SK-N-SH (cell line): ENCODE measurements at regions not wholly inside any gene's neighbourhood (a gene's known extent, or its start where the extent isn't known, plus 50 kb on each side); places are given as distances from the start of the nearest gene placed in this dataset.

Experiments used
- CTCF ChIA-PET: fragments of 300-600, 350-600 bp; formaldehyde crosslinking; extraction: SDS; loops from one replicate; lab custom pipeline; 2021; lab: Yijun Ruan, JAX
- POLR2A ChIA-PET: fragments of 350-600 bp; sonication (Branson Sonifier 250); formaldehyde crosslinking; extraction: SDS; loops from one replicate; lab custom pipeline; 2020; ENCODE audit warnings: antibody characterized with exemption, inconsistent platforms; lab: Yijun Ruan, JAX
- DNase-seq: peaks from one replicate; pipeline ENCODE4 v3.0.0; 2012
- H2AFZ ChIP-seq: fragments of 200-600 bp; sonication (generic); 2 replicates; pipeline ENCODE4 v1.8.1; 2016; ENCODE audit warnings: antibody characterized with exemption, mild to moderate bottlenecking, low read depth
- H3F3A ChIP-seq: fragments of 200-600 bp; sonication (generic); replicated peaks from 2 replicates; pipeline ENCODE3; 2016; ENCODE audit warnings: antibody characterized with exemption, mild to moderate bottlenecking; ENCODE audit not compliant: insufficient read depth
- H3K27ac ChIP-seq, 2 experiments: fragments of 200-500 bp in 1 of 2; fragments of 200-600 bp in 1 of 2; sonication (Bioruptor generic) in 1 of 2; sonication (generic), shearing (Covaris generic) in 1 of 2; 2 replicates each; pipeline versions ENCODE4 v1.5.1 to v1.6.1; 2014 to 2016; ENCODE audit warnings: low read depth in 2 of 2, inconsistent platforms in 1 of 2, low read length in 1 of 2, mild to moderate bottlenecking in 1 of 2, mixed read lengths in 1 of 2
- H3K27me3 ChIP-seq: fragments of 200-600 bp; sonication (generic), shearing (Covaris generic); 2 replicates; pipeline ENCODE4 v1.6.1; 2016; ENCODE audit warnings: mixed run types; ENCODE audit not compliant: insufficient read depth
- H3K36me3 ChIP-seq, 2 experiments: fragments of 200-500 bp in 1 of 2; fragments of 200-600 bp in 1 of 2; sonication (Bioruptor generic) in 1 of 2; sonication (generic) in 1 of 2; replicated peaks in 1 of 2; 2 replicates each; pipeline versions ENCODE3 to v1.5.1; 2014 to 2016; ENCODE audit warnings: low read length in 1 of 2, mild to moderate bottlenecking in 1 of 2; ENCODE audit not compliant: insufficient read depth in 2 of 2, control insufficient read depth in 1 of 2
- H3K4me1 ChIP-seq, 2 experiments: fragments of 200-500 bp in 1 of 2; fragments of 200-600 bp in 1 of 2; sonication (Bioruptor generic) in 1 of 2; sonication (generic), shearing (Covaris generic) in 1 of 2; 2 replicates each; pipeline versions ENCODE4 v1.5.1 to v1.6.1; 2014 to 2016; ENCODE audit warnings: low read depth in 1 of 2, low read length in 1 of 2, mixed run types in 1 of 2; ENCODE audit not compliant: insufficient read depth in 2 of 2, control insufficient read depth in 1 of 2
- H3K4me2 ChIP-seq: fragments of 200-600 bp; sonication (generic), shearing (Covaris generic); 2 replicates; pipeline ENCODE4 v1.6.1; 2017; ENCODE audit warnings: mixed run types
- H3K4me3 ChIP-seq, 2 experiments: fragments of 200-500 bp in 1 of 2; fragments of 200-600 bp in 1 of 2; sonication (Bioruptor generic) in 1 of 2; sonication (generic), shearing (Covaris generic) in 1 of 2; 2 replicates each; pipeline versions ENCODE4 v1.5.1 to v1.8.1; 2014 to 2016; ENCODE audit warnings: low read depth in 2 of 2, inconsistent platforms in 1 of 2, low read length in 1 of 2, mild to moderate bottlenecking in 1 of 2, mixed read lengths in 1 of 2, moderate library complexity in 1 of 2
- H3K79me2 ChIP-seq: fragments of 200-600 bp; sonication (generic); 2 replicates; pipeline ENCODE4 v1.8.1; 2017; ENCODE audit warnings: mild to moderate bottlenecking; ENCODE audit not compliant: insufficient read depth
- H3K9ac ChIP-seq: fragments of 200-600 bp; sonication (generic); 2 replicates; pipeline ENCODE4 v1.6.1; 2017; ENCODE audit warnings: mixed run types
- H3K9me2 ChIP-seq: fragments of 200-600 bp; sonication (generic); 2 replicates; pipeline ENCODE4 v1.6.1; 2017; ENCODE audit warnings: mixed run types
- H3K9me3 ChIP-seq: fragments of 200-600 bp; sonication (generic); 2 replicates; pipeline ENCODE4 v1.6.1; 2017; ENCODE audit warnings: mixed run types, mild to moderate bottlenecking, moderate library complexity
- H4K20me1 ChIP-seq: fragments of 200-600 bp; sonication (generic); 2 replicates; pipeline ENCODE4 v1.6.1; 2017; ENCODE audit warnings: mild to moderate bottlenecking, mixed run types; ENCODE audit not compliant: insufficient read depth
- CTCF ChIP-seq: fragments of 200-600 bp; sonication (generic); IDR thresholded peaks from 2 replicates; pipeline ENCODE4 v1.6.1; 2017; ENCODE audit warnings: antibody characterized with exemption, mild to moderate bottlenecking, moderate library complexity
- GABPA ChIP-seq: IDR thresholded peaks from 2 replicates; pipeline ENCODE4 v1.4.0; 2012; ENCODE audit warnings: low read depth, mild to moderate bottlenecking
- JUND ChIP-seq: IDR thresholded peaks from 2 replicates; pipeline ENCODE4 v1.4.0; 2012
- MXI1 ChIP-seq: IDR thresholded peaks from 2 replicates; pipeline ENCODE4 v1.6.1; 2012; ENCODE audit warnings: mild to moderate bottlenecking, low read depth, low read length, improper control_type of control experiment
- PBX3 ChIP-seq: IDR thresholded peaks from 2 replicates; pipeline ENCODE4; 2012
- RAD21 ChIP-seq: IDR thresholded peaks from 2 replicates; pipeline ENCODE4 v1.6.1; 2012; ENCODE audit warnings: mild to moderate bottlenecking, low read length
- RFX5 ChIP-seq: IDR thresholded peaks from 2 replicates; pipeline ENCODE4 v1.6.1; 2012; ENCODE audit warnings: mild to moderate bottlenecking, improper control_type of control experiment, low read length
- USF1 ChIP-seq: IDR thresholded peaks from 2 replicates; pipeline ENCODE4 v1.4.0; 2012; ENCODE audit warnings: low read depth, borderline replicate concordance
- YY1 ChIP-seq: IDR thresholded peaks from 2 replicates; pipeline ENCODE4 v1.4.0; 2012; ENCODE audit warnings: low read depth, mild to moderate bottlenecking
- ZBTB33 ChIP-seq: IDR thresholded peaks from 2 replicates; pipeline ENCODE4 v1.4.0; 2012; ENCODE audit warnings: low read depth, borderline replicate concordance
- WGBS: methylation state at CpG from one replicate; pipeline ENCODE4 v1.1.6; 2017; ENCODE audit warnings: low lambda C conversion rate; 5-methylcytosine and 5-hydroxymethylcytosine counted together

- Histone ChIP-seq H3K9me2 (no peaks in the 10 kb centered on the region), H3K4me1 (no peaks in the 10 kb centered on the region), H4K20me1 (no peaks in the 10 kb centered on the region), H3K9ac (no peak overlapping the region), H3K36me3 (no peaks in the 10 kb centered on the region), H3K27ac (no peak overlapping the region), H3K79me2 (no peaks in the 10 kb centered on the region), H3K27me3 (no peaks in the 10 kb centered on the region), H3K4me2 (no peak overlapping the region), H3K4me3 (no peak overlapping the region), H3K9me3 (no peaks in the 10 kb centered on the region), H2AFZ (no peak overlapping the region), H3F3A (no peaks in the 10 kb centered on the region)
- 29% methylated on average over 13 of the region's 17 CpGs for WGBS
- ChIA-PET CTCF (interaction anchor here (0.6 to 0.7 kb wide), 2 partner anchors 11 to 805 kb away, joined by 3 read pairs; no protein-coding TSS in a partner anchor), POLR2A (no interaction called here)
- DNase-seq, result no peak
- no peak for TF ChIP-seq RAD21
- TF ChIP-seq RFX5, result no peak
- no peak for TF ChIP-seq CTCF
- no peak for TF ChIP-seq JUND
- TF ChIP-seq MXI1, result no peak
- no peak for TF ChIP-seq PBX3
- TF ChIP-seq YY1, result no peak
- TF ChIP-seq ZBTB33, result no peak
- TF ChIP-seq USF1, result no peak
- no peak for TF ChIP-seq GABPA
Measured at GRCh38 chr3:83769791-83770663, 1188.8 kb upstream of the CADM2 start.
